Right lobe of liver (tissue), 6 donors: ENCODE measurements at regions not wholly inside any gene's neighbourhood (a gene's known extent, or its start where the extent isn't known, plus 50 kb on each side); places are given as distances from the start of the nearest gene placed in this dataset.

Experiments
- ATAC-seq, 4 donors: fragments of 200-7000 bp; cut with Tn5 transposase; one replicate each; pipeline ENCODE4 v1.9.1; 2020; ENCODE audit warnings: mild to moderate bottlenecking in 4 of 4, moderate library complexity in 4 of 4
- DNase-seq, 3 donors: peaks; one replicate each; pipeline ENCODE4 v3.0.0-alpha.2; 2020
- H3K27ac ChIP-seq, 3 donors: fragments of 200-600 bp; one replicate each; pipeline ENCODE4 v1.8.0; 2022
- H3K27me3 ChIP-seq, 2 donors: fragments of 200-600 bp; one replicate each; pipeline ENCODE4 v1.8.0; 2022
- H3K36me3 ChIP-seq, 4 donors: fragments of 200-600 bp; sonication (generic) in 1 of 4; one replicate each; pipeline versions ENCODE4 v1.5.1 to v1.8.0; 2017 to 2022; ENCODE audit warnings: control low read depth in 1 of 4
- H3K4me1 ChIP-seq, 4 donors: fragments of 200-600 bp; sonication (generic) in 1 of 4; one replicate each; pipeline versions ENCODE4 v1.5.1 to v1.8.0; 2017 to 2022; ENCODE audit warnings: control low read depth in 1 of 4
- H3K4me3 ChIP-seq, 3 donors: fragments of 200-600 bp; one replicate each; pipeline ENCODE4 v1.8.0; 2022
- H3K9me3 ChIP-seq, 4 donors: fragments of 200-600 bp; sonication (generic) in 1 of 4; one replicate each; pipeline versions ENCODE4 v1.5.1 to v1.8.0; 2017 to 2022; ENCODE audit warnings: control low read depth in 1 of 4
- POLR2A ChIP-seq: fragments of 450-650 bp; IDR thresholded peaks from one replicate; pipeline ENCODE4 v1.6.1; 2017; ENCODE audit warnings: antibody characterized with exemption, mild to moderate bottlenecking
- WGBS: methylation state at CpG from one replicate; pipeline ENCODE4 v1.1.6; 2018; ENCODE audit warnings: low coverage, low lambda C conversion rate; ENCODE audit not compliant: insufficient coverage; ENCODE audit errors: missing lambda C conversion rate; 5-methylcytosine and 5-hydroxymethylcytosine counted together
- intact Hi-C, 2 donors: fragments of 100-400 bp; cut with DNase I; formaldehyde crosslinking; loops; one replicate each; pipeline versions ENCODE4 v1.11.2 to v1.14.1; 2022
- TF ChIP-seq, protein P1 (sequence below), 4 donors: fragments of 200-600 bp in 3 of 4; fragments of 450-650 bp in 1 of 4; IDR thresholded peaks; one replicate each; pipeline versions ENCODE4 v1.5.1 to v1.8.0; 2016 to 2022; ENCODE audit warnings: antibody characterized with exemption in 4 of 4, mild to moderate bottlenecking in 2 of 4
- donor health status: DM: no; HTN: yes; CAD: no.
- donor health status: DM: no; HTN: no; CAD: no.
- donor health status: DM: no; HTN: no; CAD: no.
- donor health status: DM: no; HTN: yes; CAD: no.
- donor health status: DM: no; HTN: yes; CAD: no.

DNA sequence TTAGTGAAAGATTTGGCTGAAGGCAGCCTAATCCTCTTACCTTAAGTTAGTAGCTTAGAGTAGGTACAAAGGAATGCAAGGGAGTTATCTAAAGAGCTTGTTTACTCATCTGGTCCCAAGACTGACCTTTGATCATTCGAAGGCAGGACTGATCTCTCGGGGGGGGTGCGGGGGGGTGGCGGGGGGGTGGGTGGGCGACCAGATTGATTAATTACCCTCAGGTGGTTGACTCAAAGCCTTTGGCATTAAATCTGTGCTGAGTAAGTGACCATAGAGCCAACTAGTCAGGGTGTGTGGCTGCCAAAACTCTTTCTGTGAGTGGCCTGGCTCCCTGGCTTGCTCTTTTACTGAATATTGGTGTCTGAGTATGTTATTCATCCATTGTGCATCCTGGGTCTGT lies 731.9 kb upstream of the FBXO33 start:
- H3K4me1 ChIP-seq: no peaks in the 10 kb centered on the region
- no peaks in the 10 kb centered on the region for H3K27me3 ChIP-seq
- no peaks in the 10 kb centered on the region for H3K36me3 ChIP-seq
- TF ChIP-seq, protein P1, sequence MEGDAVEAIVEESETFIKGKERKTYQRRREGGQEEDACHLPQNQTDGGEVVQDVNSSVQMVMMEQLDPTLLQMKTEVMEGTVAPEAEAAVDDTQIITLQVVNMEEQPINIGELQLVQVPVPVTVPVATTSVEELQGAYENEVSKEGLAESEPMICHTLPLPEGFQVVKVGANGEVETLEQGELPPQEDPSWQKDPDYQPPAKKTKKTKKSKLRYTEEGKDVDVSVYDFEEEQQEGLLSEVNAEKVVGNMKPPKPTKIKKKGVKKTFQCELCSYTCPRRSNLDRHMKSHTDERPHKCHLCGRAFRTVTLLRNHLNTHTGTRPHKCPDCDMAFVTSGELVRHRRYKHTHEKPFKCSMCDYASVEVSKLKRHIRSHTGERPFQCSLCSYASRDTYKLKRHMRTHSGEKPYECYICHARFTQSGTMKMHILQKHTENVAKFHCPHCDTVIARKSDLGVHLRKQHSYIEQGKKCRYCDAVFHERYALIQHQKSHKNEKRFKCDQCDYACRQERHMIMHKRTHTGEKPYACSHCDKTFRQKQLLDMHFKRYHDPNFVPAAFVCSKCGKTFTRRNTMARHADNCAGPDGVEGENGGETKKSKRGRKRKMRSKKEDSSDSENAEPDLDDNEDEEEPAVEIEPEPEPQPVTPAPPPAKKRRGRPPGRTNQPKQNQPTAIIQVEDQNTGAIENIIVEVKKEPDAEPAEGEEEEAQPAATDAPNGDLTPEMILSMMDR (IDR thresholded peaks at IDR 0.05): no peak
- TF ChIP-seq POLR2A: no peak
- intact Hi-C loops: no loop called here
- H3K4me3 ChIP-seq: no peak overlapping the region
- no peak overlapping the region for H3K27ac ChIP-seq
- peak in 2 of 4 donors; percentile 33 to 39 for ATAC-seq
- DNase-seq: no peak
- 15% methylated on average over 5 of the region's 5 CpGs for WGBS
- no peaks in the 10 kb centered on the region for H3K9me3 ChIP-seq

DNA sequence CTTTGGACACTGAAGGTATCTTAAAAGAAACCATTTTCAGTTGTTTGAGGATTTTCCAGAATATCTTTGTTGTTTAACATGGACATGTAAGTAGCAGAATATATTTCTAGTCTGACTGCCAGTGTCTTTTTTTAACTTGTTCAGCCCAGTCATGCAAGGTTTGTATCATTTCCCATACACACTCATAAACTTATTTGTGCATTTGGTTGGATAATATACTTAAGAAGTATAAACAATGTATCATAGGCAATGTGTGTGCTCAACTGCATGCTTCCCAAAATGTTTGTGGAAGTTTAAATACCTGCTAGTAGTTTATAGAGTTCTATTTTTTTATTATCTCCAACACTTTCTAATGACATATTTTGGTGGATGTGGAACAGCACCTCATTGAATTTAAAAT lies 707.4 kb upstream of the FBXO33 start:
- H3K4me3 ChIP-seq: no peak overlapping the region
- no peak overlapping the region for H3K27ac ChIP-seq
- ATAC-seq: no peak
- H3K27me3 ChIP-seq: no peaks in the 10 kb centered on the region
- no peaks in the 10 kb centered on the region for H3K4me1 ChIP-seq
- TF ChIP-seq, protein P1 (IDR thresholded peaks at IDR 0.05): no peak
- TF ChIP-seq POLR2A: no peak
- DNase-seq: no peak
- intact Hi-C loops: no loop called here
- no peaks in the 10 kb centered on the region for H3K36me3 ChIP-seq
- H3K9me3 ChIP-seq: no peaks in the 10 kb centered on the region

DNA sequence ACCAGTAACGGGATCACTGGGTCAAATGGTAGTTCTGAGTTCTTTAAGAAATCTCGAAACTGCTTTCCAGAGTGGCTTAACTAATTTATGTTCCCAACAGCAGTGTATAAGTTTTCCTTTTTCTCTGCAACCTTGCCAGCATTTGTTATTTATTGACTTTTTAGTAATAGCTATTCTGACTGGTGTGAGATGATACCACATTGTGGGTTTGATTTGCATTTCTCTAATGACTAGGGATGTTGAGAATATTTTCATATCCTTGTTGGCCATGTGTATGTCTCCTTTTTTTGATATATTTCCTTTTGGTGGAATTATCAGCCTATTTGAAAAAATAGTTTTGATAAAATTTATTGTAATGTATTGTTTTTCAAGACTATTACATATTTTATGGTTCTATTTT lies 701.2 kb upstream of the FBXO33 start:
- no peaks in the 10 kb centered on the region for H3K27me3 ChIP-seq
- ATAC-seq (no peak), DNase-seq (no peak)
- no peaks in the 10 kb centered on the region for H3K36me3 ChIP-seq
- no peak overlapping the region for H3K27ac ChIP-seq
- TF ChIP-seq POLR2A: no peak
- TF ChIP-seq, protein P1 (IDR thresholded peaks at IDR 0.05): no peak
- intact Hi-C loops: no loop called here
- 74% methylated on average over 2 of the region's 2 CpGs for WGBS
- no peaks in the 10 kb centered on the region for H3K9me3 ChIP-seq
- H3K4me1 ChIP-seq: no peaks in the 10 kb centered on the region
- H3K4me3 ChIP-seq: no peak overlapping the region

DNA sequence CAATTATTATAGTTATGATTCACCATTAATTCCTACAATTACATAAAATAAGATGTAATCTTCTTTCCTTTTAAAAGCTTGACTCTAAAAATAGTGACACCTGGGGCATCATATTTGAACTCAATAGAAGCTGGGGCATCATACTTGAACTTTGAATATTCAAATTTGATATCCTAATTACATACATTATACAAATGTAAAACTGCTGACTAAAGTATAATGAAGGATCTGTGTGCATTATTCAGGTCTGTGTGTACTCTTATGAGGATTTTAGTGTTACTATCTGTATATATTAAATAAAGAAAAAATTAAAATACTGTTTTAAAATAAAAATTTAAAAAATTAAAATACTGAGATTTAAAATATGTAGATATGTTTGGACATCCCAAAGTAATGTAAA lies 696.9 kb upstream of the FBXO33 start:
- intact Hi-C loops: no loop called here
- no peak for ATAC-seq
- H3K4me1 ChIP-seq: no peaks in the 10 kb centered on the region

DNA sequence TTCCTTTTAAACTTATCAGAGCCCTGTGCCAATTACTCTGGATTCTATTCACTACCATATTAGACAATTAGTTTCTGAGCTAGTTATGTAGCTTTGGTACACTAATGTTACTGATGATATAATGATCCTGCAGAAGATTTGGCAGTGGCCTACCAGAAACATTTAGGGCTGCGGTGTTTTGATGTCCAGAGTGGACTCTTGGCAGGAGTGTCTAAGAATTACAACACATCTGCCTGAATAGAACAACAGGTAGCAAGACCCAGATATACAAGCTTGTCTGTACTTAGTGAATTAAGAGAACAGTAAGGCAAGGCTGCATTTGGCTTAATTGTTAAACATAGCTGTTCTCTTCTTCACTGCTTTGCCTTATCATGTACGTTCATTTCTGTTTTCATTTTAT lies 691.6 kb upstream of the FBXO33 start:
- Histone ChIP-seq H3K27me3 (no peaks in the 10 kb centered on the region), H3K36me3 (no peaks in the 10 kb centered on the region), H3K9me3 (no peaks in the 10 kb centered on the region), H3K4me3 (no peak overlapping the region), H3K27ac (no peak overlapping the region), H3K4me1 (peaks cover 0 to 5% (median 0%) of the 10 kb centered on the region in 4 donors)
- ATAC-seq (peak; percentile 71 to 97 (median 88)), DNase-seq (peak in 1 of 3 donors; percentile 44)
- intact Hi-C loops: no loop called here
- TF ChIP-seq POLR2A: no peak
- TF ChIP-seq, protein P1 (IDR thresholded peaks at IDR 0.05): no peak
- WGBS: 39% methylated on average over 2 of the region's 2 CpGs

More for the DNA sequence above, 696.9 kb upstream of the FBXO33 start:
- H3K4me3 ChIP-seq: no peak overlapping the region
- no peak overlapping the region for H3K27ac ChIP-seq
- no peaks in the 10 kb centered on the region for H3K9me3 ChIP-seq
- TF ChIP-seq POLR2A: no peak
- TF ChIP-seq, protein P1 (IDR thresholded peaks at IDR 0.05): no peak
- DNase-seq: no peak
- H3K36me3 ChIP-seq: no peaks in the 10 kb centered on the region
- no peaks in the 10 kb centered on the region for H3K27me3 ChIP-seq
